ENCODE measurements at regions not wholly inside any gene's neighbourhood (a gene's known extent, or its start where the extent isn't known, plus 50 kb on each side); places are given as distances from the start of the nearest gene placed in this dataset.

DNA sequence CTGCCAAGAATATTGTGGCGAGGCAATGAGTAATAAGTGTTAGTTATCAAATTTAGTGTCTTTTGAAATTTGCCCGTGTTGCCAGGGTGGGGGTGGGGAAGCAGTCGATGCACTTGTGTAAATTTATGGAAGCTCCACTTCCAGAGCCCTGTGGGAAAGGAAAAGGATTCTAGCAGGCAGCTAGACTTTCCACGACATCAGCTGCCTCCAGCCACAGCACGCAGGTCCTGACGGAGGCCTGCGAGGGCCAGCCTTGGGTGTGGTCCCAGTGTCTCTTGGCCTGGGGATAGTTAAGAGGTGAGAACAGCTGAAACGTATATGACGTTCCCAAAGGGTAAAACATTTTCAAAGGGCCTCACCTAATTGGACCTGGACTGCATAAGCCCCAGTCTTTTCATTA is 433.0 kb downstream of the TSHZ3 start:
- no peaks in the 10 kb centered on the region for H3K36me3 ChIP-seq (ENCODE audit: control insufficient read depth, insufficient read depth, low read length)

DNA sequence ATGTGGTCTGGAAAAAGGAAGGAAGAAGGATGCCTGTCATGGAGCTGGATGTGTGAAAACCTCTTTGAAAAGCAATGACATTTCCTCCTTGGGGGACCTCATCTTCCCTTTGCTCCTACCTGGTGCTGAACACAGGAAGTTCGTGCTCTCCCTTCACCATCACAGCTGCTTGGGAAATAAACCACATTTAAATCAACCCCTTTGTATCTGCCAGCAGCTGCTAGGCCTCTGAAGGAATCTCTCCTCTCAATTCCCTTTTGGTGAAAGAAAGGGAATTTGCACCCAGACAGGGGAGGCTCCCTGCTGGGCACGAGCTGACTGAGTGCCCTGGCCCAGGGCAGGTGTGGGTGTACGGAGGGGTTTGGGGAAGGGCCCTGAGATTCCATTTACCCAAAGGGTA is 437.7 kb downstream of the TSHZ3 start:
- DNase-seq (ENCODE audit: extremely low read depth, insufficient read length) = no peak
- H3K27me3 ChIP-seq (replicated peaks; ENCODE audit: control insufficient read depth, insufficient read depth, low read length) = no peaks in the 10 kb centered on the region
- no peaks in the 10 kb centered on the region for H3K36me3 ChIP-seq (ENCODE audit: control insufficient read depth, insufficient read depth, low read length)
- no peak overlapping the region for H3K4me3 ChIP-seq (replicated peaks; ENCODE audit: low read depth, low read length)
- TF ChIP-seq, protein P1, sequence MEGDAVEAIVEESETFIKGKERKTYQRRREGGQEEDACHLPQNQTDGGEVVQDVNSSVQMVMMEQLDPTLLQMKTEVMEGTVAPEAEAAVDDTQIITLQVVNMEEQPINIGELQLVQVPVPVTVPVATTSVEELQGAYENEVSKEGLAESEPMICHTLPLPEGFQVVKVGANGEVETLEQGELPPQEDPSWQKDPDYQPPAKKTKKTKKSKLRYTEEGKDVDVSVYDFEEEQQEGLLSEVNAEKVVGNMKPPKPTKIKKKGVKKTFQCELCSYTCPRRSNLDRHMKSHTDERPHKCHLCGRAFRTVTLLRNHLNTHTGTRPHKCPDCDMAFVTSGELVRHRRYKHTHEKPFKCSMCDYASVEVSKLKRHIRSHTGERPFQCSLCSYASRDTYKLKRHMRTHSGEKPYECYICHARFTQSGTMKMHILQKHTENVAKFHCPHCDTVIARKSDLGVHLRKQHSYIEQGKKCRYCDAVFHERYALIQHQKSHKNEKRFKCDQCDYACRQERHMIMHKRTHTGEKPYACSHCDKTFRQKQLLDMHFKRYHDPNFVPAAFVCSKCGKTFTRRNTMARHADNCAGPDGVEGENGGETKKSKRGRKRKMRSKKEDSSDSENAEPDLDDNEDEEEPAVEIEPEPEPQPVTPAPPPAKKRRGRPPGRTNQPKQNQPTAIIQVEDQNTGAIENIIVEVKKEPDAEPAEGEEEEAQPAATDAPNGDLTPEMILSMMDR (IDR thresholded peaks at IDR 0.05; ENCODE audit: insufficient read depth, low read length, poor library complexity, severe bottlenecking) = no peak

More for the DNA sequence above, 433.0 kb downstream of the TSHZ3 start:
- H3K27me3 ChIP-seq (replicated peaks; ENCODE audit: control insufficient read depth, insufficient read depth, low read length) = no peaks in the 10 kb centered on the region
- TF ChIP-seq, protein P1 (IDR thresholded peaks at IDR 0.05; ENCODE audit: insufficient read depth, low read length, poor library complexity, severe bottlenecking) = no peak
- no peak overlapping the region for H3K4me3 ChIP-seq (replicated peaks; ENCODE audit: low read depth, low read length)
- DNase-seq (ENCODE audit: extremely low read depth, insufficient read length) = no peak

DNA sequence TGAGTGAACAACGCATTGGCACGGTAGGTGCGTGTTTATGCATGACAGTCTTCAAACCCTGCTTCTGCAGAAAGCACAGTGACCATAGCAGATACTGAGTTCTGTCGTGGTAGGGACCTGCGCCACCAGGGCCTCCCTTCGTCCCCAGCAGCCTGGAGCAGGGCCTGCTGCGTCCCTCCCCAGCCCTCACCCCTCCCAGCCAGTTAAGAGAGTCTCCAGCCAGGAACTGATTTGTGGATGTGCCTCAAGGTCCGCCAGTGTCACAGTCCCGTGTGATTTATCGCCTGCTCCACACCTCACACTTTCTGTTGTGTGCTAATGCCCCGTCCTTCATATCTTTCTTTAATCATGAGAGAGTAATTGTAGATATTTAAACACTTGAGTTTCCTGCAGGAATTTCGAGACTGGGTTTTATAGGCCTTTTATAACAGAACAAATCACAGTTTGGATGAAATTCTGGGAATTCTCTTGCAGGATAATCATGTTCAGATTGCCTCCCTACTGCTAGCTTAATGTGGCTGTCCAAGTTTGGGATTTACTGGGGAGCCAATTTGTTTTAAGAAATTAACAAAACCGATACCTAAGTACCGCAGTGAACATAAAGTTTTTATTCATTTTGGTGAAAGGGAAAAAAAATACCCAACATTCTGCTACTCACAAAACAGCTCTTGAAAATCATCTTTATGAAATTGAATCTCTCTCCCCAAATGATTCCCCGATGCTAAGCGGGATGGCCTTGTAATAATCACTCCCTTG is 438.6 kb downstream of the TSHZ3 start:
- no peaks in the 10 kb centered on the region for H3K27me3 ChIP-seq (replicated peaks; ENCODE audit: control insufficient read depth, insufficient read depth, low read length)
- DNase-seq (ENCODE audit: extremely low read depth, insufficient read length) = no peak
- no peak overlapping the region for H3K4me3 ChIP-seq (replicated peaks; ENCODE audit: low read depth, low read length)
- no peaks in the 10 kb centered on the region for H3K36me3 ChIP-seq (ENCODE audit: control insufficient read depth, insufficient read depth, low read length)
- TF ChIP-seq, protein P1 (IDR thresholded peaks at IDR 0.05; ENCODE audit: insufficient read depth, low read length, poor library complexity, severe bottlenecking) = no peak

DNA sequence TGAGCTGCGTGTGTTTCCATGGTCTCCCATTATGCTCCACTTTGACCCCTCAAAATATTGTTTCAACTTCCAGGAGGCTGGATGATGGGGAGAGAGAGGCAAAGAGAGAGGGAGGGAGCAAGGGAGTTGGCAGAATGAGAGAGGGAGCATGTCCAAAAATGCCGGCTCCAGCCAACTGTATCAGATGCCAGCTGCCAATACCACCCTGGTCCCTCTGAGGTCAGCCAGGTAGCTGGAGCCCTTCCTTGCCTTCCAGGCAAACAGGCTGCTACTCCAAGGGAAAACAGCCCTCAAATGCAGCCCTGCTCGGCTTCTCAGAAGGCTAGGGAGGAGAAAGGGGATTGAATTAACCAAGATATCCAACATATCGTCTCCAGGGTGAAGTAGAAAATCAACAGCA is 440.0 kb downstream of the TSHZ3 start:
- Histone ChIP-seq H3K4me3 (replicated peaks; ENCODE audit: low read depth, low read length) (no peak overlapping the region), H3K36me3 (ENCODE audit: control insufficient read depth, insufficient read depth, low read length) (no peaks in the 10 kb centered on the region), H3K27me3 (replicated peaks; ENCODE audit: control insufficient read depth, insufficient read depth, low read length) (no peaks in the 10 kb centered on the region)
- TF ChIP-seq, protein P1 (IDR thresholded peaks at IDR 0.05; ENCODE audit: insufficient read depth, low read length, poor library complexity, severe bottlenecking) = no peak
- no peak for DNase-seq (ENCODE audit: extremely low read depth, insufficient read length)

DNA sequence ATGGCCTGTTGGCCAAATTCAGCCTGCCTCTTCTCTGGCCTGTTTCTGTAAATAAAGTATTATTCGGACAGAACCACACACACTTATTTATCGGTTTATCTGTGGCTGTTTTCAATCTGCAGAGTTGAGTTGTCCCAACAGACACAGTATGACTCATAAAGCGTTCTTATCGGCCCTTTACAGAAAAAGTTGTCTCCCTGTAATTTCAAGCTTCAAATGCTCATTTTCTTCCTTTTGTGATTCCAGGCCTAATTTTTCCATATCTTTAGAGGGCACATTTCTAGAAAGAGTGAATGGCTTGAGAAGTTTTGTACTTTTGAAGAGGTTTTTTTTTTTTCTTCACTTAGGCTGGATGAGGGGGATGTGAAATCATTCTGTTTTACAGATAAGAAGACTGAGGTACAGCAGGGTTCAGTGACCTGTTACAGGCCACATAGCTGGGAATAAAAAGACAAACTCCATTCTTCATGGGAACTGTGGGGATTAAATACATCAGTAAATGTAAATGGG is 440.9 kb downstream of the TSHZ3 start:
- DNase-seq (ENCODE audit: extremely low read depth, insufficient read length) = no peak
- H3K4me3 ChIP-seq (replicated peaks; ENCODE audit: low read depth, low read length) = no peak overlapping the region
- H3K27me3 ChIP-seq (replicated peaks; ENCODE audit: control insufficient read depth, insufficient read depth, low read length) = no peaks in the 10 kb centered on the region
- H3K36me3 ChIP-seq (ENCODE audit: control insufficient read depth, insufficient read depth, low read length) = no peaks in the 10 kb centered on the region
- TF ChIP-seq, protein P1 (IDR thresholded peaks at IDR 0.05; ENCODE audit: insufficient read depth, low read length, poor library complexity, severe bottlenecking) = no peak
